ENCODE measurements at regions not wholly inside any gene's neighbourhood (a gene's known extent, or its start where the extent isn't known, plus 50 kb on each side); places are given as distances from the start of the nearest gene placed in this dataset.

- H3K36me3 ChIP-seq (replicated peaks in 1 of 2; ENCODE audit: insufficient read depth in 1 of 2, low read depth in 2 of 2) = no peaks in the 10 kb centered on the region
- ATAC-seq = no peak
- no peaks in the 10 kb centered on the region for H3K9me3 ChIP-seq
- no peaks in the 10 kb centered on the region for H3K4me1 ChIP-seq
- intact Hi-C loops (cut with DNase I) = no loop called here
- WGBS, 2 donors = 72 to 76% methylated on average over 11 to 12 of the region's 12 CpGs
- TF ChIP-seq, protein P1, sequence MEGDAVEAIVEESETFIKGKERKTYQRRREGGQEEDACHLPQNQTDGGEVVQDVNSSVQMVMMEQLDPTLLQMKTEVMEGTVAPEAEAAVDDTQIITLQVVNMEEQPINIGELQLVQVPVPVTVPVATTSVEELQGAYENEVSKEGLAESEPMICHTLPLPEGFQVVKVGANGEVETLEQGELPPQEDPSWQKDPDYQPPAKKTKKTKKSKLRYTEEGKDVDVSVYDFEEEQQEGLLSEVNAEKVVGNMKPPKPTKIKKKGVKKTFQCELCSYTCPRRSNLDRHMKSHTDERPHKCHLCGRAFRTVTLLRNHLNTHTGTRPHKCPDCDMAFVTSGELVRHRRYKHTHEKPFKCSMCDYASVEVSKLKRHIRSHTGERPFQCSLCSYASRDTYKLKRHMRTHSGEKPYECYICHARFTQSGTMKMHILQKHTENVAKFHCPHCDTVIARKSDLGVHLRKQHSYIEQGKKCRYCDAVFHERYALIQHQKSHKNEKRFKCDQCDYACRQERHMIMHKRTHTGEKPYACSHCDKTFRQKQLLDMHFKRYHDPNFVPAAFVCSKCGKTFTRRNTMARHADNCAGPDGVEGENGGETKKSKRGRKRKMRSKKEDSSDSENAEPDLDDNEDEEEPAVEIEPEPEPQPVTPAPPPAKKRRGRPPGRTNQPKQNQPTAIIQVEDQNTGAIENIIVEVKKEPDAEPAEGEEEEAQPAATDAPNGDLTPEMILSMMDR (IDR thresholded peaks at IDR 0.05) = no peak
- no peak for TF ChIP-seq POLR2A (IDR thresholded peaks at IDR 0.05)
- no peak for DNase-seq
- H3K4me3 ChIP-seq = no peak overlapping the region
- H3K27ac ChIP-seq = no peak overlapping the region
- peaks cover 0 to 7% of the 10 kb centered on the region in 2 donors for H3K27me3 ChIP-seq
Measured at GRCh38 chr11:131201674-131202073, 168.7 kb upstream of the NTM start.

- DNase-seq (no peak), ATAC-seq (no peak)
- peaks cover 0 to 7% of the 10 kb centered on the region in 2 donors for H3K27me3 ChIP-seq
- H3K4me3 ChIP-seq = no peak overlapping the region
- no peaks in the 10 kb centered on the region for H3K9me3 ChIP-seq
- H3K36me3 ChIP-seq (replicated peaks in 1 of 2; ENCODE audit: insufficient read depth in 1 of 2, low read depth in 2 of 2) = no peaks in the 10 kb centered on the region
- no peak overlapping the region for H3K27ac ChIP-seq
- no peak for TF ChIP-seq POLR2A (IDR thresholded peaks at IDR 0.05)
- TF ChIP-seq, protein P1 (IDR thresholded peaks at IDR 0.05) = no peak
- 25 to 35% methylated on average over 1 of the region's 1 CpG for WGBS, 2 donors
- H3K4me1 ChIP-seq = no peaks in the 10 kb centered on the region
- intact Hi-C loops (cut with DNase I) = no loop called here
Measured at GRCh38 chr11:131203040-131203439, 167.4 kb upstream of the NTM start.

- intact Hi-C loops (cut with DNase I) = no loop called here
- no peak overlapping the region for H3K27ac ChIP-seq
- whole genome bisulfite sequencing, 2 donors = 65 to 76% methylated on average over 10 of the region's 10 CpGs
- no peak for TF ChIP-seq POLR2A (IDR thresholded peaks at IDR 0.05)
- H3K4me3 ChIP-seq = no peak overlapping the region
- DNase-seq (no peak), ATAC-seq (no peak)
- H3K36me3 ChIP-seq (replicated peaks in 1 of 2; ENCODE audit: insufficient read depth in 1 of 2, low read depth in 2 of 2) = no peaks in the 10 kb centered on the region
- H3K4me1 ChIP-seq = no peaks in the 10 kb centered on the region
- peaks cover 0 to under 1% of the 10 kb centered on the region in 2 donors for H3K27me3 ChIP-seq
- no peaks in the 10 kb centered on the region for H3K9me3 ChIP-seq
Measured at GRCh38 chr11:131204282-131204681, 166.1 kb upstream of the NTM start.

- Histone ChIP-seq H3K27me3 (no peaks in the 10 kb centered on the region), H3K36me3 (replicated peaks in 1 of 2; ENCODE audit: insufficient read depth in 1 of 2, low read depth in 2 of 2) (no peaks in the 10 kb centered on the region), H3K4me3 (no peak overlapping the region), H3K27ac (no peak overlapping the region), H3K9me3 (no peaks in the 10 kb centered on the region), H3K4me1 (no peaks in the 10 kb centered on the region)
- WGBS, 2 donors = 43% methylated on average over 11 of the region's 11 CpGs
- ATAC-seq (no peak), DNase-seq (no peak)
- intact Hi-C loops (cut with DNase I) = no loop called here
- TF ChIP-seq, protein P1 (IDR thresholded peaks at IDR 0.05) = no peak
- TF ChIP-seq POLR2A (IDR thresholded peaks at IDR 0.05) = no peak
Measured at GRCh38 chr11:131204765-131205380, 165.5 kb upstream of the NTM start.

GRCh38 chr11:131206671-131207070, 163.7 kb upstream of the NTM start:
- Histone ChIP-seq H3K9me3 (no peaks in the 10 kb centered on the region), H3K4me1 (no peaks in the 10 kb centered on the region), H3K27me3 (no peaks in the 10 kb centered on the region), H3K27ac (no peak overlapping the region), H3K4me3 (no peak overlapping the region), H3K36me3 (replicated peaks in 1 of 2; ENCODE audit: insufficient read depth in 1 of 2, low read depth in 2 of 2) (no peaks in the 10 kb centered on the region)
- ATAC-seq (no peak), DNase-seq (no peak)
- TF ChIP-seq, protein P1 (IDR thresholded peaks at IDR 0.05) = no peak
- TF ChIP-seq POLR2A (IDR thresholded peaks at IDR 0.05) = no peak
- WGBS, 2 donors = 56 to 66% methylated on average over 3 of the region's 3 CpGs
- intact Hi-C loops (cut with DNase I) = no loop called here
